SU-DHL-6 (cell line): ENCODE measurements at regions not wholly inside any gene's neighbourhood (a gene's known extent, or its start where the extent isn't known, plus 50 kb on each side); places are given as distances from the start of the nearest gene placed in this dataset.

Experiments
- H2AFZ ChIP-seq: fragments of 200-600 bp; sonication (generic); 2 replicates; pipeline ENCODE4 v1.6.1; 2014; ENCODE audit warnings: low read depth, mild to moderate bottlenecking, moderate library complexity, mixed read lengths, antibody characterized with exemption, low read length; ENCODE audit not compliant: severe bottlenecking
- H3F3A ChIP-seq: fragments of 200-600 bp; shearing (Covaris generic); 2 replicates; pipeline ENCODE4 v1.6.0; 2016; ENCODE audit warnings: antibody characterized with exemption, mild to moderate bottlenecking; ENCODE audit not compliant: insufficient read depth
- H3K27ac ChIP-seq: fragments of 200-600 bp; sonication (generic); 2 replicates; pipeline ENCODE4 v1.5.1; 2016; ENCODE audit warnings: low read depth, mild to moderate bottlenecking, low read length, moderate library complexity, mixed read lengths
- H3K27me3 ChIP-seq: fragments of 200-600 bp; sonication (generic), shearing (Covaris generic); 2 replicates; pipeline ENCODE4 v1.6.0; 2014; ENCODE audit warnings: mild to moderate bottlenecking, low read length
- H3K36me3 ChIP-seq: fragments of 200-600 bp; sonication (generic); 2 replicates; pipeline ENCODE4 v1.6.1; 2014; ENCODE audit warnings: mild to moderate bottlenecking, low read length, mixed read lengths
- H3K4me2 ChIP-seq: fragments of 300-600, 200-600 bp; shearing (Covaris generic), sonication (generic); 2 replicates; pipeline ENCODE4 v1.6.0; 2014; ENCODE audit warnings: low read length, low read depth, mild to moderate bottlenecking; ENCODE audit not compliant: poor library complexity, severe bottlenecking
- H3K4me3 ChIP-seq: fragments of 200-600 bp; sonication (generic); 2 replicates; pipeline ENCODE4 v1.5.1; 2014; ENCODE audit warnings: antibody characterized with exemption, low read length, mild to moderate bottlenecking, mixed read lengths; ENCODE audit not compliant: insufficient read depth, poor library complexity, severe bottlenecking
- H3K79me2 ChIP-seq: fragments of 200-600 bp; sonication (generic); 2 replicates; pipeline ENCODE4 v1.6.1; 2014; ENCODE audit warnings: mild to moderate bottlenecking, low read length, moderate library complexity; ENCODE audit not compliant: insufficient read depth
- H3K9ac ChIP-seq: fragments of 200-600 bp; sonication (generic); 2 replicates; pipeline ENCODE4 v1.7.0; 2014; ENCODE audit warnings: mild to moderate bottlenecking, low read length
- H3K9me2 ChIP-seq: fragments of 200-600 bp; sonication (generic); replicated peaks from 2 replicates; pipeline ENCODE4 v1.6.1; 2014; ENCODE audit warnings: low read length; ENCODE audit not compliant: insufficient read depth
- H3K9me3 ChIP-seq: fragments of 200-600 bp; sonication (generic); 2 replicates; pipeline ENCODE4 v1.6.1; 2014; ENCODE audit warnings: low read length, mixed read lengths; ENCODE audit not compliant: insufficient read depth
- H4K20me1 ChIP-seq: fragments of 200-600 bp; sonication (generic); 2 replicates; pipeline ENCODE4 v1.6.1; 2014; ENCODE audit warnings: low read depth, mild to moderate bottlenecking, antibody characterized with exemption, low read length, moderate library complexity, mixed read lengths
- CTCF ChIP-seq: fragments of 200-600 bp; sonication (generic); IDR thresholded peaks from one replicate; pipeline ENCODE4 v1.5.1; 2017; ENCODE audit warnings: antibody characterized with exemption, mild to moderate bottlenecking, low read length, moderate library complexity; ENCODE audit not compliant: insufficient read depth, poor library complexity, severe bottlenecking
- EZH2phosphoT487 ChIP-seq: fragments of 200-600 bp; sonication (generic), shearing (Covaris generic); conservative IDR thresholded peaks from 2 replicates; pipeline ENCODE4 v1.6.1; 2018; ENCODE audit warnings: mild to moderate bottlenecking, antibody characterized with exemption, low read length, moderate library complexity, mixed read lengths

GRCh38 chrX:8404926-8405325 is 59.7 kb upstream of the VCX3B start:
- H3K9ac ChIP-seq, result no peak overlapping the region
- no peaks in the 10 kb centered on the region for H4K20me1 ChIP-seq
- no peaks in the 10 kb centered on the region for H3K9me3 ChIP-seq
- no peaks in the 10 kb centered on the region for H3K27me3 ChIP-seq
- no peaks in the 10 kb centered on the region for H3K36me3 ChIP-seq
- no peak overlapping the region for H2AFZ ChIP-seq
- H3K4me2 ChIP-seq, result no peak overlapping the region
- no peaks in the 10 kb centered on the region for H3K9me2 ChIP-seq
- H3K79me2 ChIP-seq, result no peaks in the 10 kb centered on the region
- no peak overlapping the region for H3K4me3 ChIP-seq
- no peak overlapping the region for H3K27ac ChIP-seq
- TF ChIP-seq CTCF (no peak), EZH2phosphoT487 (no peak)
- H3F3A ChIP-seq, result no peaks in the 10 kb centered on the region

GRCh38 chrX:8405631-8406030 is 59.0 kb upstream of the VCX3B start:
- H3K4me3 ChIP-seq, result no peak overlapping the region
- H3K9ac ChIP-seq, result no peak overlapping the region
- H4K20me1 ChIP-seq, result no peaks in the 10 kb centered on the region
- H3K4me2 ChIP-seq, result no peak overlapping the region
- no peaks in the 10 kb centered on the region for H3K36me3 ChIP-seq
- H3K9me3 ChIP-seq, result no peaks in the 10 kb centered on the region
- no peak overlapping the region for H3K27ac ChIP-seq
- H2AFZ ChIP-seq, result no peak overlapping the region
- no peaks in the 10 kb centered on the region for H3F3A ChIP-seq
- TF ChIP-seq EZH2phosphoT487, result no peak
- TF ChIP-seq CTCF, result no peak
- H3K27me3 ChIP-seq, result no peaks in the 10 kb centered on the region
- no peaks in the 10 kb centered on the region for H3K79me2 ChIP-seq
- no peaks in the 10 kb centered on the region for H3K9me2 ChIP-seq

- H2AFZ ChIP-seq, result no peak overlapping the region
- TF ChIP-seq EZH2phosphoT487 (no peak), CTCF (no peak)
- no peak overlapping the region for H3K27ac ChIP-seq
- no peak overlapping the region for H3K9ac ChIP-seq
- no peaks in the 10 kb centered on the region for H3F3A ChIP-seq
- no peaks in the 10 kb centered on the region for H3K27me3 ChIP-seq
- H3K36me3 ChIP-seq, result no peaks in the 10 kb centered on the region
- H3K4me3 ChIP-seq, result no peak overlapping the region
- H3K79me2 ChIP-seq, result no peaks in the 10 kb centered on the region
- no peaks in the 10 kb centered on the region for H3K9me2 ChIP-seq
- no peaks in the 10 kb centered on the region for H3K9me3 ChIP-seq
- H4K20me1 ChIP-seq, result no peaks in the 10 kb centered on the region
- no peak overlapping the region for H3K4me2 ChIP-seq
These were observed 51.4 kb upstream of the VCX3B start for GRCh38 chrX:8413279-8413678.
